K562 (cell line): ENCODE measurements at regions not wholly inside any gene's neighbourhood (a gene's known extent, or its start where the extent isn't known, plus 50 kb on each side); places are given as distances from the start of the nearest gene placed in this dataset.

Experiments used
- POLR2AphosphoS2 ChIP-seq: IDR thresholded peaks from 2 replicates; pipeline ENCODE4 v1.6.1; 2012; ENCODE audit warnings: low read length, improper control_type of control experiment
- TAF9B ChIP-seq: fragments of 450-650 bp; IDR thresholded peaks from 2 replicates; pipeline ENCODE4 v1.6.1; 2018; ENCODE audit warnings: mild to moderate bottlenecking; ENCODE audit not compliant: partially characterized antibody
- YY1 ChIP-seq, 3 experiments: IDR thresholded peaks; 2 replicates each; pipeline ENCODE4 v1.6.1; 2011; ENCODE audit warnings: low read length in 2 of 3, mild to moderate bottlenecking in 2 of 3, moderate library complexity in 2 of 3, borderline replicate concordance in 1 of 3, control low read depth in 1 of 3, low read depth in 1 of 3; ENCODE audit not compliant: insufficient read depth in 3 of 3, insufficient replicate concordance in 2 of 3, control insufficient read depth in 1 of 3, insufficient read length in 1 of 3; ENCODE audit errors: extremely low read depth in 1 of 3
- TF ChIP-seq, protein P1 (sequence below): fragments of 250-450 bp; sonication (Bioruptor Pico); IDR thresholded peaks from 2 replicates; pipeline ENCODE4 v1.4.0; 2020
- TF ChIP-seq, protein P2 (sequence below), 3 experiments: IDR thresholded peaks in 2 of 3; conservative IDR thresholded peaks in 1 of 3; 2 replicates each; pipeline ENCODE4 v1.5.1; 2011 to 2012; ENCODE audit warnings: low read length in 3 of 3, mild to moderate bottlenecking in 3 of 3, control low read depth in 2 of 3, improper control_type of control experiment in 1 of 3, inconsistent platforms in 1 of 3, low read depth in 1 of 3, mixed read lengths in 1 of 3, moderate library complexity in 1 of 3; ENCODE audit not compliant: insufficient read depth in 2 of 3
- TF ChIP-seq, protein P3 (sequence below): fragments of 250-450 bp; sonication (Bioruptor Pico); IDR thresholded peaks from 2 replicates; pipeline ENCODE4 v1.4.0; 2020; ENCODE audit warnings: mild to moderate bottlenecking
- TF ChIP-seq, protein P4 (sequence below): sonication (generic); formaldehyde crosslinking; IDR thresholded peaks from 2 replicates; pipeline ENCODE4 v1.8.0; 2023; ENCODE audit warnings: missing genetic modification reagents, mild to moderate bottlenecking, borderline replicate concordance
- TF ChIP-seq, protein P5 (sequence below): fragments of 450-650 bp; IDR thresholded peaks from 2 replicates; pipeline ENCODE4 v1.6.1; 2016; ENCODE audit warnings: missing biosample characterization, missing genetic modification characterization

DNA sequence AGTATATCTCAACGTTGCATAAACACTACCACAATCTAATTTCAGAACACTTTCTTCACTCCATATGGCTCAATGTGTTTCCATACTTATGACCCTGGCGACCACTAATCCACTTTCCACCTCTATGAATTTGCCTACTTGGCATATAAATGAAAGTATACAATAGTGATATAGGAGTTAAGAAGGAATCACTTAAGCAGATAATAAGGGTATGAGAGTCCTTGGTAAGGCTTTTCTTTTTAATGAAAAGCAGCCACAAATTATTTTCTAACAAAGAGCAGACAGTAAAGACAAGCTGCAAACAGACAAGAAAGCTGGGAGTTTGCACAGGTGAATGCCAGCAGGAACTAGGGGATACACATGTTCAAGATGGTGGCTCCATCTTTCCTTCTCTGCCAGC is 615.1 kb upstream of the NUDT12 start:
- TF ChIP-seq, protein P1, sequence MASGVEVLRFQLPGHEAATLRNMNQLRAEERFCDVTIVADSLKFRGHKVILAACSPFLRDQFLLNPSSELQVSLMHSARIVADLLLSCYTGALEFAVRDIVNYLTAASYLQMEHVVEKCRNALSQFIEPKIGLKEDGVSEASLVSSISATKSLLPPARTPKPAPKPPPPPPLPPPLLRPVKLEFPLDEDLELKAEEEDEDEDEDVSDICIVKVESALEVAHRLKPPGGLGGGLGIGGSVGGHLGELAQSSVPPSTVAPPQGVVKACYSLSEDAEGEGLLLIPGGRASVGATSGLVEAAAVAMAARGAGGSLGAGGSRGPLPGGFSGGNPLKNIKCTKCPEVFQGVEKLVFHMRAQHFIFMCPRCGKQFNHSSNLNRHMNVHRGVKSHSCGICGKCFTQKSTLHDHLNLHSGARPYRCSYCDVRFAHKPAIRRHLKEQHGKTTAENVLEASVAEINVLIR (CRISPR knock-in tag): no peak
- TF ChIP-seq, protein P2, sequence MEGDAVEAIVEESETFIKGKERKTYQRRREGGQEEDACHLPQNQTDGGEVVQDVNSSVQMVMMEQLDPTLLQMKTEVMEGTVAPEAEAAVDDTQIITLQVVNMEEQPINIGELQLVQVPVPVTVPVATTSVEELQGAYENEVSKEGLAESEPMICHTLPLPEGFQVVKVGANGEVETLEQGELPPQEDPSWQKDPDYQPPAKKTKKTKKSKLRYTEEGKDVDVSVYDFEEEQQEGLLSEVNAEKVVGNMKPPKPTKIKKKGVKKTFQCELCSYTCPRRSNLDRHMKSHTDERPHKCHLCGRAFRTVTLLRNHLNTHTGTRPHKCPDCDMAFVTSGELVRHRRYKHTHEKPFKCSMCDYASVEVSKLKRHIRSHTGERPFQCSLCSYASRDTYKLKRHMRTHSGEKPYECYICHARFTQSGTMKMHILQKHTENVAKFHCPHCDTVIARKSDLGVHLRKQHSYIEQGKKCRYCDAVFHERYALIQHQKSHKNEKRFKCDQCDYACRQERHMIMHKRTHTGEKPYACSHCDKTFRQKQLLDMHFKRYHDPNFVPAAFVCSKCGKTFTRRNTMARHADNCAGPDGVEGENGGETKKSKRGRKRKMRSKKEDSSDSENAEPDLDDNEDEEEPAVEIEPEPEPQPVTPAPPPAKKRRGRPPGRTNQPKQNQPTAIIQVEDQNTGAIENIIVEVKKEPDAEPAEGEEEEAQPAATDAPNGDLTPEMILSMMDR (IDR thresholded peaks at IDR 0.05 in 2 of 3, conservative IDR thresholded peaks at IDR 0.05 in 1 of 3; ENCODE audit: insufficient read depth in 2 of 3, low read depth in 1 of 3, low read length in 3 of 3): no peak
- TF ChIP-seq POLR2AphosphoS2: no peak
- no peak for TF ChIP-seq YY1 (IDR thresholded peaks at IDR 0.05; ENCODE audit: borderline replicate concordance in 1 of 3, control insufficient read depth in 1 of 3, extremely low read depth in 1 of 3, insufficient read depth in 3 of 3, insufficient read length in 1 of 3, insufficient replicate concordance in 2 of 3, low read depth in 1 of 3, low read length in 2 of 3)
- TF ChIP-seq, protein P3, sequence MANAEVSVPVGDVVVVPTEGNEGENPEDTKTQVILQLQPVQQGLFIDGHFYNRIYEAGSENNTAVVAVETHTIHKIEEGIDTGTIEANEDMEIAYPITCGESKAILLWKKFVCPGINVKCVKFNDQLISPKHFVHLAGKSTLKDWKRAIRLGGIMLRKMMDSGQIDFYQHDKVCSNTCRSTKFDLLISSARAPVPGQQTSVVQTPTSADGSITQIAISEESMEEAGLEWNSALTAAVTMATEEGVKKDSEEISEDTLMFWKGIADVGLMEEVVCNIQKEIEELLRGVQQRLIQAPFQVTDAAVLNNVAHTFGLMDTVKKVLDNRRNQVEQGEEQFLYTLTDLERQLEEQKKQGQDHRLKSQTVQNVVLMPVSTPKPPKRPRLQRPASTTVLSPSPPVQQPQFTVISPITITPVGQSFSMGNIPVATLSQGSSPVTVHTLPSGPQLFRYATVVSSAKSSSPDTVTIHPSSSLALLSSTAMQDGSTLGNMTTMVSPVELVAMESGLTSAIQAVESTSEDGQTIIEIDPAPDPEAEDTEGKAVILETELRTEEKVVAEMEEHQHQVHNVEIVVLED (CRISPR knock-in tag): no peak
- TF ChIP-seq, protein P4, sequence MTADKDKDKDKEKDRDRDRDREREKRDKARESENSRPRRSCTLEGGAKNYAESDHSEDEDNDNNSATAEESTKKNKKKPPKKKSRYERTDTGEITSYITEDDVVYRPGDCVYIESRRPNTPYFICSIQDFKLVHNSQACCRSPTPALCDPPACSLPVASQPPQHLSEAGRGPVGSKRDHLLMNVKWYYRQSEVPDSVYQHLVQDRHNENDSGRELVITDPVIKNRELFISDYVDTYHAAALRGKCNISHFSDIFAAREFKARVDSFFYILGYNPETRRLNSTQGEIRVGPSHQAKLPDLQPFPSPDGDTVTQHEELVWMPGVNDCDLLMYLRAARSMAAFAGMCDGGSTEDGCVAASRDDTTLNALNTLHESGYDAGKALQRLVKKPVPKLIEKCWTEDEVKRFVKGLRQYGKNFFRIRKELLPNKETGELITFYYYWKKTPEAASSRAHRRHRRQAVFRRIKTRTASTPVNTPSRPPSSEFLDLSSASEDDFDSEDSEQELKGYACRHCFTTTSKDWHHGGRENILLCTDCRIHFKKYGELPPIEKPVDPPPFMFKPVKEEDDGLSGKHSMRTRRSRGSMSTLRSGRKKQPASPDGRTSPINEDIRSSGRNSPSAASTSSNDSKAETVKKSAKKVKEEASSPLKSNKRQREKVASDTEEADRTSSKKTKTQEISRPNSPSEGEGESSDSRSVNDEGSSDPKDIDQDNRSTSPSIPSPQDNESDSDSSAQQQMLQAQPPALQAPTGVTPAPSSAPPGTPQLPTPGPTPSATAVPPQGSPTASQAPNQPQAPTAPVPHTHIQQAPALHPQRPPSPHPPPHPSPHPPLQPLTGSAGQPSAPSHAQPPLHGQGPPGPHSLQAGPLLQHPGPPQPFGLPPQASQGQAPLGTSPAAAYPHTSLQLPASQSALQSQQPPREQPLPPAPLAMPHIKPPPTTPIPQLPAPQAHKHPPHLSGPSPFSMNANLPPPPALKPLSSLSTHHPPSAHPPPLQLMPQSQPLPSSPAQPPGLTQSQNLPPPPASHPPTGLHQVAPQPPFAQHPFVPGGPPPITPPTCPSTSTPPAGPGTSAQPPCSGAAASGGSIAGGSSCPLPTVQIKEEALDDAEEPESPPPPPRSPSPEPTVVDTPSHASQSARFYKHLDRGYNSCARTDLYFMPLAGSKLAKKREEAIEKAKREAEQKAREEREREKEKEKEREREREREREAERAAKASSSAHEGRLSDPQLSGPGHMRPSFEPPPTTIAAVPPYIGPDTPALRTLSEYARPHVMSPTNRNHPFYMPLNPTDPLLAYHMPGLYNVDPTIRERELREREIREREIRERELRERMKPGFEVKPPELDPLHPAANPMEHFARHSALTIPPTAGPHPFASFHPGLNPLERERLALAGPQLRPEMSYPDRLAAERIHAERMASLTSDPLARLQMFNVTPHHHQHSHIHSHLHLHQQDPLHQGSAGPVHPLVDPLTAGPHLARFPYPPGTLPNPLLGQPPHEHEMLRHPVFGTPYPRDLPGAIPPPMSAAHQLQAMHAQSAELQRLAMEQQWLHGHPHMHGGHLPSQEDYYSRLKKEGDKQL (CRISPR knock-in tag): no peak
- no peak for TF ChIP-seq TAF9B
- TF ChIP-seq, protein P5, sequence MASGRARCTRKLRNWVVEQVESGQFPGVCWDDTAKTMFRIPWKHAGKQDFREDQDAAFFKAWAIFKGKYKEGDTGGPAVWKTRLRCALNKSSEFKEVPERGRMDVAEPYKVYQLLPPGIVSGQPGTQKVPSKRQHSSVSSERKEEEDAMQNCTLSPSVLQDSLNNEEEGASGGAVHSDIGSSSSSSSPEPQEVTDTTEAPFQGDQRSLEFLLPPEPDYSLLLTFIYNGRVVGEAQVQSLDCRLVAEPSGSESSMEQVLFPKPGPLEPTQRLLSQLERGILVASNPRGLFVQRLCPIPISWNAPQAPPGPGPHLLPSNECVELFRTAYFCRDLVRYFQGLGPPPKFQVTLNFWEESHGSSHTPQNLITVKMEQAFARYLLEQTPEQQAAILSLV: no peak
